ENCODE measurements at regions not wholly inside any gene's neighbourhood (a gene's known extent, or its start where the extent isn't known, plus 50 kb on each side); places are given as distances from the start of the nearest gene placed in this dataset.

DNA sequence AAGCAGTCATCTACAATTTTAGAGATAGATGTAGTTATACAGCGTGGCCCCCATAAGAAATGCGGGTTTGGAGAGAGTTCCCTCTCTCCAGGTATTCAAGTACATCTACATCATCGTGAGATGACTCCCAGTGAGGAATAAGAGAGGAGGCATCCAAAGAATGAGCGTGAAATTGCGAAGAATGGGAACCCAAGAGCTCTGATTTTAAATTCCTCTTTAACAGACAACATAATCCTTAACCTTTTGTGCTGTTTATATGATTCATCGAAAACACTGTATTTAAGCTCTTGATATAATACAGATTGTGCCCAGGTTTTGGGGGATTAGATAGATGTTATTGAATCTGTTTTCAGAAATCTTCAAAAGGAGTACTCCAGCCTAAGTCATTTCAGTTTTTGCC is 161.5 kb downstream of the COG6 start:
- TF ChIP-seq, protein P1, sequence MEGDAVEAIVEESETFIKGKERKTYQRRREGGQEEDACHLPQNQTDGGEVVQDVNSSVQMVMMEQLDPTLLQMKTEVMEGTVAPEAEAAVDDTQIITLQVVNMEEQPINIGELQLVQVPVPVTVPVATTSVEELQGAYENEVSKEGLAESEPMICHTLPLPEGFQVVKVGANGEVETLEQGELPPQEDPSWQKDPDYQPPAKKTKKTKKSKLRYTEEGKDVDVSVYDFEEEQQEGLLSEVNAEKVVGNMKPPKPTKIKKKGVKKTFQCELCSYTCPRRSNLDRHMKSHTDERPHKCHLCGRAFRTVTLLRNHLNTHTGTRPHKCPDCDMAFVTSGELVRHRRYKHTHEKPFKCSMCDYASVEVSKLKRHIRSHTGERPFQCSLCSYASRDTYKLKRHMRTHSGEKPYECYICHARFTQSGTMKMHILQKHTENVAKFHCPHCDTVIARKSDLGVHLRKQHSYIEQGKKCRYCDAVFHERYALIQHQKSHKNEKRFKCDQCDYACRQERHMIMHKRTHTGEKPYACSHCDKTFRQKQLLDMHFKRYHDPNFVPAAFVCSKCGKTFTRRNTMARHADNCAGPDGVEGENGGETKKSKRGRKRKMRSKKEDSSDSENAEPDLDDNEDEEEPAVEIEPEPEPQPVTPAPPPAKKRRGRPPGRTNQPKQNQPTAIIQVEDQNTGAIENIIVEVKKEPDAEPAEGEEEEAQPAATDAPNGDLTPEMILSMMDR (IDR thresholded peaks at IDR 0.05) = no peak
- no peaks in the 10 kb centered on the region for H3K9me3 ChIP-seq
- H3K36me3 ChIP-seq = no peaks in the 10 kb centered on the region
- FAIRE-seq = no peak
- H3K4me1 ChIP-seq = no peaks in the 10 kb centered on the region
- intact Hi-C loops (cut with DNase I) = no loop called here
- no peak overlapping the region for H3K27ac ChIP-seq
- no peak overlapping the region for H3K4me3 ChIP-seq
- no peak for DNase-seq
- H3K27me3 ChIP-seq = no peaks in the 10 kb centered on the region
- no peak for ATAC-seq
- WGBS, 2 donors = 87 to 91% methylated on average over 6 of the region's 6 CpGs

DNA sequence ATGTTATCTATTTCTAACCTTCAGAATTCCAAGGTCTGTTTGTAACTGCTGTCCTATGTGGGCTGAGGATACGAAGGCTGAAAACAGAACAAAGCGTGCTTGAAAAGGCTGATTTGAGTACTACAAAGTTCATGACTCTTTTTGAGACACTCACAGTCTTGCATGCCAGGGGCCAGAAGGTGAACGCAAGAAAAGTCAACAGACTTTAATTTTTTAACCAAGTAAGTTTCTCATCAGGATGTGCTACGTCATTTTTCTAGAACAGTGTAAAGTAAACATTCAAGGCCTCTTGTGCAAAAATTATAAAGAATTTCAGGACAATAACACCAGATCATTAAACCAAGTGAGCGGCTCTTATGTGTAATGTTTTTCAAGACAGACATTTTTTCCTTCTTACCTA is 163.5 kb downstream of the COG6 start:
- Histone ChIP-seq H3K4me3 (no peak overlapping the region), H3K4me1 (no peaks in the 10 kb centered on the region), H3K9me3 (no peaks in the 10 kb centered on the region), H3K36me3 (no peaks in the 10 kb centered on the region), H3K27me3 (no peaks in the 10 kb centered on the region), H3K27ac (no peak overlapping the region)
- WGBS, 2 donors = 59 to 68% methylated on average over 5 of the region's 5 CpGs
- TF ChIP-seq, protein P1 (IDR thresholded peaks at IDR 0.05) = no peak
- FAIRE-seq = no peak
- no peak for ATAC-seq
- no peak for DNase-seq
- intact Hi-C loops (cut with DNase I) = no loop called here

DNA sequence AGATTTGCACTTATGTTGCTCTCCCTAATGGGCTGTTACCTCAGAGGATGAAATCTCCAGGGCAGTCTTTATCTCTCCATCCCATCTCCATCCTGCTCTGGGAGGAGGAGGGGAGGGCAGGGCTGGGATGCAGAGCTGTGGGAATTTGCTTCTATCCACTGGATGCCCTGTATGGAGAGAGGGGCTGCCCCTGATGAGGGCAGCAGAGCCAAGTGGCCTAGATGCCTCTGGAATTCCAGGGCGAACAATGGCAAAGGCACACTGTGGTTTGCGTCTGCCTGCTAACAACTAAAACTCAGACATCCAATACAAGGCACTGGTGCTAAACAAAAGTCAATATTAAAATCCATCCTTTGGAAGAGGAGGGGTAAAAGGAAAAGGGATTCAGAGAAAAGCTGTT is 165.1 kb downstream of the COG6 start:
- Histone ChIP-seq H3K27me3 (no peaks in the 10 kb centered on the region), H3K4me1 (no peaks in the 10 kb centered on the region), H3K36me3 (no peaks in the 10 kb centered on the region), H3K4me3 (no peak overlapping the region), H3K27ac (no peak overlapping the region), H3K9me3 (no peaks in the 10 kb centered on the region)
- TF ChIP-seq, protein P1 (IDR thresholded peaks at IDR 0.05) = no peak
- intact Hi-C loops (cut with DNase I) = no loop called here
- ATAC-seq (no peak), DNase-seq (no peak), FAIRE-seq (no peak)
- WGBS, 2 donors = 72 to 85% methylated on average over 2 of the region's 2 CpGs

DNA sequence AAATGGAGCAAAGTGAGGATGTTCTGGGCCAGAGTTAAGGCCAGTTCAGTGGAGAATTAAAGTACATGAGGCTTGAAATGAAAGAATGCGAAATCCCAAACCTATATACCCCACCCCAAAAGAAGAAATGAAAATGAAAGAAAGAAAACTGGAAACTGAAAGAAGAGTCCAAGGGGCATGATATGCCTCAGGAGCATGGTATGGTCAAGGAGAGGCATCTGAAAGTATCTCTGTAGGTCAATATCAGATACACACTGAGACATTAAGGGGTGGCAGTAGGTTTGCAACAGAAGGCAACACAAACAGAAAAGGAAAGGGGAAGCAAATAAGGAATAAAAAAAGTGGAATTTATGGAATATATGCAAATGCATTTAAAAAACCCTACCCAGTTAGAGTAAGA is 166.5 kb downstream of the COG6 start:
- intact Hi-C loops (cut with DNase I) = no loop called here
- Histone ChIP-seq H3K4me3 (no peak overlapping the region), H3K36me3 (no peaks in the 10 kb centered on the region), H3K27ac (no peak overlapping the region), H3K9me3 (no peaks in the 10 kb centered on the region), H3K27me3 (no peaks in the 10 kb centered on the region), H3K4me1 (no peaks in the 10 kb centered on the region)
- TF ChIP-seq, protein P1 (IDR thresholded peaks at IDR 0.05) = no peak
- FAIRE-seq (no peak), ATAC-seq (no peak), DNase-seq (no peak)
- 85 to 96% methylated on average over 1 of the region's 1 CpG for WGBS, 2 donors

DNA sequence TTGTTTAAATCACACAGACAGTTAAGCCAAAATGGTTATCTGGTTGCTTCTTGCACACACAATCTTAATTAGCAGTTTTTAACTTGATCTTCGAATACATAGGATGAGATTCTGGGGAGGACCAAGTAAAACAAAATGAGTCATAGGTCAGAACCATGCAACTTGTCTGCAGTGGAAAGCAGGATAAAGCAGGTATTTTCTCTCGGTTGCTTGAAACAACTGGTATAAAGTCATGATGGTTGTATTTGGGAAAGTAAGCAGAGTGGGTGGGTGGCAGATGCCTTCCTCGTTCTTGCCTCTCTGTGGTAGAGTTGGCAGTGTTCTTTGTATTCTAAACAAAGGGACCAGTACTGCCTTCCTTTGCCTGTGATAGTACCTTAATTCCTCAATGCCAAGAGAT is 167.0 kb downstream of the COG6 start:
- TF ChIP-seq, protein P1 (IDR thresholded peaks at IDR 0.05) = no peak
- Histone ChIP-seq H3K36me3 (no peaks in the 10 kb centered on the region), H3K9me3 (no peaks in the 10 kb centered on the region), H3K4me3 (no peak overlapping the region), H3K27ac (no peak overlapping the region), H3K27me3 (no peaks in the 10 kb centered on the region), H3K4me1 (no peaks in the 10 kb centered on the region)
- 64 to 67% methylated on average over 3 of the region's 3 CpGs for WGBS, 2 donors
- DNase-seq (no peak), FAIRE-seq (no peak), ATAC-seq (no peak)
- intact Hi-C loops (cut with DNase I) = no loop called here

Measured in pancreas (tissue), 10 donors.